CD4-positive, alpha-beta memory T cell (primary cell): ENCODE measurements at regions not wholly inside any gene's neighbourhood (a gene's known extent, or its start where the extent isn't known, plus 50 kb on each side); places are given as distances from the start of the nearest gene placed in this dataset.

ENCODE experiments used
- CTCF ChIA-PET: fragments of 350-600 bp; sonication (Branson Sonifier 250); formaldehyde crosslinking; loops from one replicate; lab custom pipeline; 2021; ENCODE audit warnings: inconsistent platforms; ENCODE audit not compliant: partially characterized antibody; lab: Charles Lee
- POLR2A ChIA-PET: fragments of 350-600 bp; sonication (Branson Sonifier 250); formaldehyde crosslinking; loops from one replicate; lab custom pipeline; 2021; ENCODE audit not compliant: partially characterized antibody; lab: Charles Lee
- DNase-seq, 5 donors: peaks; one replicate each; pipeline versions ENCODE4 v3.0.0 to v3.0.0-alpha.2; 2020 to 2022; ENCODE audit warnings: mixed read lengths in 1 of 5
- H3K27ac ChIP-seq: one replicate; pipeline ENCODE4 v1.7.0; 2013; ENCODE audit warnings: low read depth, low read length
- H3K27me3 ChIP-seq: 2 replicates; pipeline ENCODE4 v1.7.0; 2013; ENCODE audit warnings: mild to moderate bottlenecking, low read length, moderate library complexity; ENCODE audit not compliant: insufficient read depth
- H3K36me3 ChIP-seq: 2 replicates; pipeline ENCODE4 v1.7.0; 2013; ENCODE audit warnings: mild to moderate bottlenecking, low read length, moderate library complexity; ENCODE audit not compliant: insufficient read depth
- H3K4me1 ChIP-seq: 2 replicates; pipeline ENCODE4 v1.7.0; 2013; ENCODE audit warnings: mild to moderate bottlenecking, low read length, moderate library complexity; ENCODE audit not compliant: insufficient read depth
- H3K4me3 ChIP-seq, 2 donors: one replicate each; pipeline ENCODE4 v1.7.0; 2013; ENCODE audit warnings: low read length in 2 of 2, mild to moderate bottlenecking in 1 of 2
- H3K9me3 ChIP-seq, 2 donors: one replicate each; pipeline ENCODE4 v1.7.0; 2013; ENCODE audit warnings: low read length in 2 of 2, control low read depth in 1 of 2; ENCODE audit not compliant: control insufficient read depth in 1 of 2
- H3K27ac Mint-ChIP-seq, 7 donors: one replicate each; pipeline ENCODE4 v1.8.0; 2020 to 2021; ENCODE audit warnings: mixed read lengths in 7 of 7, mild to moderate bottlenecking in 6 of 7, inconsistent platforms in 3 of 7, moderate library complexity in 3 of 7
- H3K27me3 Mint-ChIP-seq, 2 donors: one replicate each; pipeline ENCODE4 v1.8.0; 2020 to 2021; ENCODE audit warnings: mixed read lengths in 2 of 2
- H3K36me3 Mint-ChIP-seq, 2 donors: one replicate each; pipeline ENCODE4 v1.8.0; 2020 to 2021; ENCODE audit warnings: mixed read lengths in 2 of 2, inconsistent platforms in 1 of 2, mild to moderate bottlenecking in 1 of 2
- H3K4me1 Mint-ChIP-seq, 4 donors: one replicate each; pipeline ENCODE4 v1.8.0; 2020 to 2021; ENCODE audit warnings: mixed read lengths in 4 of 4, mild to moderate bottlenecking in 1 of 4
- H3K4me3 Mint-ChIP-seq, 8 donors: one replicate each; pipeline ENCODE4 v1.8.0; 2020 to 2021; ENCODE audit warnings: mixed read lengths in 8 of 8, mild to moderate bottlenecking in 7 of 8, moderate library complexity in 6 of 8, inconsistent platforms in 3 of 8
- H3K9me3 Mint-ChIP-seq, 8 donors: one replicate each; pipeline ENCODE4 v1.8.0; 2020 to 2021; ENCODE audit warnings: mixed read lengths in 8 of 8, mild to moderate bottlenecking in 5 of 8, inconsistent platforms in 3 of 8, moderate library complexity in 1 of 8
- intact Hi-C: fragments of 100-400 bp; cut with micrococcal nuclease; formaldehyde crosslinking; loops from one replicate; pipeline ENCODE4 v1.15.1; 2023

- H3K27me3 Mint-ChIP-seq: peaks cover 0 to 11% of the 10 kb centered on the region in 2 donors
- H3K4me1 Mint-ChIP-seq: peaks cover 0 to 6% (median 2%) of the 10 kb centered on the region in 4 donors
- peak overlapping the region in 1 of 7 donors; percentile 35 for H3K27ac Mint-ChIP-seq
- ChIA-PET POLR2A (no interaction called here), CTCF (no interaction called here)
- H3K4me3 Mint-ChIP-seq: no peak overlapping the region
- DNase-seq: no peak
- H3K4me1 ChIP-seq: no peaks in the 10 kb centered on the region
- H3K27me3 ChIP-seq: no peaks in the 10 kb centered on the region
- H3K4me3 ChIP-seq: no peak overlapping the region
- H3K27ac ChIP-seq: no peak overlapping the region
- intact Hi-C loops: no loop called here
- H3K36me3 ChIP-seq: no peaks in the 10 kb centered on the region
- no peaks in the 10 kb centered on the region for H3K9me3 ChIP-seq
- H3K9me3 Mint-ChIP-seq: peaks cover 0 to 4% (median 0%) of the 10 kb centered on the region in 8 donors
- no peaks in the 10 kb centered on the region for H3K36me3 Mint-ChIP-seq
Observed at GRCh38 chr2:200226451-200227426, 79.8 kb upstream of the SPATS2L start.

GRCh38 chr2:200230716-200231115 is 75.8 kb upstream of the SPATS2L start:
- no peak overlapping the region for H3K27ac ChIP-seq
- H3K4me1 ChIP-seq: no peaks in the 10 kb centered on the region
- no peaks in the 10 kb centered on the region for H3K27me3 ChIP-seq
- H3K27me3 Mint-ChIP-seq: peaks cover 1 to 12% of the 10 kb centered on the region in 2 donors
- no peaks in the 10 kb centered on the region for H3K9me3 ChIP-seq
- no peaks in the 10 kb centered on the region for H3K36me3 Mint-ChIP-seq
- no peak overlapping the region for H3K27ac Mint-ChIP-seq
- no peak overlapping the region for H3K4me3 Mint-ChIP-seq
- POLR2A ChIA-PET: no interaction called here
- H3K4me3 ChIP-seq: no peak overlapping the region
- intact Hi-C loops: no loop called here
- CTCF ChIA-PET: no interaction called here
- H3K4me1 Mint-ChIP-seq: peaks cover 0 to under 1% (median 0%) of the 10 kb centered on the region in 4 donors
- no peak for DNase-seq
- no peaks in the 10 kb centered on the region for H3K9me3 Mint-ChIP-seq
- no peaks in the 10 kb centered on the region for H3K36me3 ChIP-seq

- H3K9me3 Mint-ChIP-seq: no peaks in the 10 kb centered on the region
- no peaks in the 10 kb centered on the region for H3K4me1 ChIP-seq
- DNase-seq: no peak
- no peaks in the 10 kb centered on the region for H3K36me3 Mint-ChIP-seq
- H3K36me3 ChIP-seq: no peaks in the 10 kb centered on the region
- no peak overlapping the region for H3K27ac ChIP-seq
- no peak overlapping the region for H3K27ac Mint-ChIP-seq
- ChIA-PET CTCF (no interaction called here), POLR2A (no interaction called here)
- intact Hi-C loops: no loop called here
- no peaks in the 10 kb centered on the region for H3K27me3 ChIP-seq
- no peak overlapping the region for H3K4me3 ChIP-seq
- peaks cover 3% of the 10 kb centered on the region in 2 donors for H3K27me3 Mint-ChIP-seq
- H3K4me3 Mint-ChIP-seq: no peak overlapping the region
- H3K4me1 Mint-ChIP-seq: peaks cover 0 to 5% (median 3%) of the 10 kb centered on the region in 4 donors
- no peaks in the 10 kb centered on the region for H3K9me3 ChIP-seq
Observed at GRCh38 chr2:200235533-200235932, 71.0 kb upstream of the SPATS2L start.

GRCh38 chr2:200239216-200239615 is 67.3 kb upstream of the SPATS2L start:
- Mint-ChIP-seq H3K36me3 (no peaks in the 10 kb centered on the region), H3K27ac (no peak overlapping the region), H3K27me3 (peaks cover 0 to 4% of the 10 kb centered on the region in 2 donors), H3K4me1 (peaks cover 0 to 5% (median 3%) of the 10 kb centered on the region in 4 donors), H3K9me3 (peaks cover 0 to 3% (median 0%) of the 10 kb centered on the region in 8 donors), H3K4me3 (no peak overlapping the region)
- intact Hi-C loops: no loop called here
- Histone ChIP-seq H3K9me3 (no peaks in the 10 kb centered on the region), H3K4me3 (no peak overlapping the region), H3K4me1 (no peaks in the 10 kb centered on the region), H3K36me3 (no peaks in the 10 kb centered on the region), H3K27ac (no peak overlapping the region), H3K27me3 (no peaks in the 10 kb centered on the region)
- ChIA-PET POLR2A (no interaction called here), CTCF (no interaction called here)
- no peak for DNase-seq

- no peak overlapping the region for H3K4me3 ChIP-seq
- H3K27ac ChIP-seq: no peak overlapping the region
- Mint-ChIP-seq H3K27ac (no peak overlapping the region), H3K36me3 (no peaks in the 10 kb centered on the region), H3K9me3 (peaks cover 0 to 3% (median 0%) of the 10 kb centered on the region in 8 donors), H3K4me1 (peaks cover 0 to 5% (median 3%) of the 10 kb centered on the region in 4 donors), H3K27me3 (peaks cover 3 to 10% of the 10 kb centered on the region in 2 donors), H3K4me3 (no peak overlapping the region)
- intact Hi-C loops: no loop called here
- no peak for DNase-seq
- H3K9me3 ChIP-seq: no peaks in the 10 kb centered on the region
- CTCF ChIA-PET: no interaction called here
- POLR2A ChIA-PET: no interaction called here
- no peaks in the 10 kb centered on the region for H3K27me3 ChIP-seq
- no peaks in the 10 kb centered on the region for H3K36me3 ChIP-seq
- H3K4me1 ChIP-seq: no peaks in the 10 kb centered on the region
Observed at GRCh38 chr2:200242570-200242969, 63.9 kb upstream of the SPATS2L start.

- Mint-ChIP-seq H3K27me3 (peaks cover 3 to 8% of the 10 kb centered on the region in 2 donors), H3K4me3 (no peak overlapping the region), H3K36me3 (no peaks in the 10 kb centered on the region), H3K27ac (no peak overlapping the region), H3K4me1 (peaks cover 0 to 5% (median 3%) of the 10 kb centered on the region in 4 donors), H3K9me3 (peaks cover 0 to 3% (median 0%) of the 10 kb centered on the region in 8 donors)
- Histone ChIP-seq H3K4me1 (no peaks in the 10 kb centered on the region), H3K27me3 (no peaks in the 10 kb centered on the region), H3K9me3 (no peaks in the 10 kb centered on the region), H3K27ac (no peak overlapping the region), H3K36me3 (no peaks in the 10 kb centered on the region), H3K4me3 (no peak overlapping the region)
- intact Hi-C loops: no loop called here
- POLR2A ChIA-PET: no interaction called here
- DNase-seq: no peak
- CTCF ChIA-PET: interaction anchor here (1.0 kb wide), 1 partner anchor 10 kb away, joined by 5 read pairs; no protein-coding TSS in a partner anchor
Observed at GRCh38 chr2:200243441-200243840, 63.1 kb upstream of the SPATS2L start.

- peaks cover 0 to 3% (median 3%) of the 10 kb centered on the region in 4 donors for H3K4me1 Mint-ChIP-seq
- H3K4me3 Mint-ChIP-seq: no peak overlapping the region
- DNase-seq: no peak
- peaks cover 0 to 3% (median 0%) of the 10 kb centered on the region in 8 donors for H3K9me3 Mint-ChIP-seq
- intact Hi-C loops: no loop called here
- no peaks in the 10 kb centered on the region for H3K36me3 Mint-ChIP-seq
- POLR2A ChIA-PET: no interaction called here
- Histone ChIP-seq H3K36me3 (no peaks in the 10 kb centered on the region), H3K4me1 (no peaks in the 10 kb centered on the region), H3K27ac (no peak overlapping the region), H3K4me3 (no peak overlapping the region), H3K9me3 (no peaks in the 10 kb centered on the region), H3K27me3 (no peaks in the 10 kb centered on the region)
- CTCF ChIA-PET: no interaction called here
- H3K27me3 Mint-ChIP-seq: peaks cover 3 to 7% of the 10 kb centered on the region in 2 donors
- no peak overlapping the region for H3K27ac Mint-ChIP-seq
Observed at GRCh38 chr2:200244111-200244510, 62.4 kb upstream of the SPATS2L start.
